ENCODE measurements at regions not wholly inside any gene's neighbourhood (a gene's known extent, or its start where the extent isn't known, plus 50 kb on each side); places are given as distances from the start of the nearest gene placed in this dataset.

- DNase-seq (ENCODE audit: insufficient read length, low spot score) (no peak), FAIRE-seq (no peak)
- no peak for TF ChIP-seq CTCF (IDR thresholded peaks at IDR 0.05; ENCODE audit: insufficient read depth, missing control alignments)
Measured at GRCh38 chr12:59134750-59135149, 214.4 kb upstream of the LRIG3 start.

- DNase-seq (ENCODE audit: insufficient read length, low spot score) (no peak), FAIRE-seq (no peak)
- TF ChIP-seq CTCF (IDR thresholded peaks at IDR 0.05; ENCODE audit: insufficient read depth, missing control alignments) = no peak
Measured at GRCh38 chr12:59131462-59131861, 211.2 kb upstream of the LRIG3 start.

- DNase-seq (ENCODE audit: insufficient read length, low spot score) (no peak), FAIRE-seq (no peak)
- no peak for TF ChIP-seq CTCF (IDR thresholded peaks at IDR 0.05; ENCODE audit: insufficient read depth, missing control alignments)
Measured at GRCh38 chr12:59122784-59123183, 202.5 kb upstream of the LRIG3 start.

GRCh38 chr12:59121451-59121850 lies 201.1 kb upstream of the LRIG3 start:
- no peak for TF ChIP-seq CTCF (IDR thresholded peaks at IDR 0.05; ENCODE audit: insufficient read depth, missing control alignments)
- no peak for DNase-seq (ENCODE audit: insufficient read length, low spot score)
- no peak for FAIRE-seq

- FAIRE-seq = no peak
Measured at GRCh38 chr12:59119676-59120075, 199.4 kb upstream of the LRIG3 start.

GRCh38 chr12:59118356-59118755 lies 198.1 kb upstream of the LRIG3 start:
- FAIRE-seq (no peak), DNase-seq (ENCODE audit: insufficient read length, low spot score) (no peak)
- TF ChIP-seq CTCF (IDR thresholded peaks at IDR 0.05; ENCODE audit: insufficient read depth, missing control alignments) = no peak

More at GRCh38 chr12:59119676-59120075, 199.4 kb upstream of the LRIG3 start:
- no peak for DNase-seq (ENCODE audit: insufficient read length, low spot score)
- no peak for TF ChIP-seq CTCF (IDR thresholded peaks at IDR 0.05; ENCODE audit: insufficient read depth, missing control alignments)

- no peak for DNase-seq (ENCODE audit: insufficient read length, low spot score)
- no peak for FAIRE-seq
- no peak for TF ChIP-seq CTCF (IDR thresholded peaks at IDR 0.05; ENCODE audit: insufficient read depth, missing control alignments)
Measured at GRCh38 chr12:59115995-59116394, 195.7 kb upstream of the LRIG3 start.
